GM20000 (cell line): ENCODE measurements at regions not wholly inside any gene's neighbourhood (a gene's known extent, or its start where the extent isn't known, plus 50 kb on each side); places are given as distances from the start of the nearest gene placed in this dataset.

Experiments used
- DNase-seq: peaks from one replicate; pipeline ENCODE4 v3.0.0; 2012; ENCODE audit warnings: low spot score
- CTCF ChIP-seq: IDR thresholded peaks from 2 replicates; pipeline ENCODE4 v1.5.1; 2012; ENCODE audit warnings: mild to moderate bottlenecking, control low read depth; ENCODE audit errors: extremely low read depth, missing control alignments

GRCh38 chr1:208668991-208669390, 424.8 kb upstream of the PLXNA2 start:
- DNase-seq, result no peak
- TF ChIP-seq CTCF, result no peak

DNA sequence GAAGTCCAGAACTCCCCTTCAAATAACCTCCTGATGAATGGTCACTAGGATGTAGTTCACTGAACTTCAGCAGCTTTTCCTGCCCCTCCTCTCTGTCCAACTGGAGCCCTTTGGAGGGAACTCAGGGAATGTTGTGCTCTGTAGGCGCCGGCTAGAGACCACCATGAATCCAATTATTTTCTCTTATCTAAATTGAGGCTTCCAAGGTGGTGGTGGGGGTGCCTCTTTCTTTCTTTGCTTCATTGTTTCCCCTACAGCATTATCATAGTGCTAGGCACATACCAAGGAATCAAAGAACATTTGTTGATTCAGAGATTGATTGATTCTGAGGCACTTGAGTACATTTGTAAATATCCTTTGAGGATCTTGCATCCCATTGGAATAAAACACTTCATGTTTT, 426.6 kb upstream of the PLXNA2 start:
- TF ChIP-seq CTCF, result no peak

GRCh38 chr1:208681878-208682663, 437.9 kb upstream of the PLXNA2 start:
- no peak for TF ChIP-seq CTCF
- no peak for DNase-seq

More for the DNA sequence above, 426.6 kb upstream of the PLXNA2 start:
- DNase-seq, result no peak

- no peak for TF ChIP-seq CTCF
- no peak for DNase-seq
These were observed 438.5 kb upstream of the PLXNA2 start for GRCh38 chr1:208682664-208683013.

- no peak for DNase-seq
- TF ChIP-seq CTCF, result no peak
These were observed 439.0 kb upstream of the PLXNA2 start for GRCh38 chr1:208683141-208683540.

DNA sequence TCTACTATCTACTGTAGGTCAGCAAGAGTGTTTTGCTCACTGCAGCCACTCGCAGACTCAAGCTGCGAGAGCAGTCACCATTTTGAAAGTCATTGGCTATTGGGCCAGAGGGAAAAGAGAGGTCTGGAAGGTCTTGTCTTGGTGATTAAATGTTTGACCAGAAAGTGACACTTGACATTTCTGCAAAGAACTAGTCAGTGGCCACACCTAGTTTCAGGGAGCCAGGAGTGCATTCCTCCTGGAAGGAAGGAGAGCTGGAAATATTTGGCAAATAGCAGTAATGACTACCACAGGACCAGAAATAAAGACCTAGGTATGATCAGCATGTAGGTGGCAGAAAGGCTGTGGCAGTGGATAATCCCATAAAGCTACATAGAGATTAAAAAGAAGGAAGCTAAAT, 440.0 kb upstream of the PLXNA2 start:
- TF ChIP-seq CTCF, result no peak
- no peak for DNase-seq

- DNase-seq, result no peak
- no peak for TF ChIP-seq CTCF
These were observed 442.4 kb upstream of the PLXNA2 start for GRCh38 chr1:208686592-208686991.
